ENCODE measurements at regions not wholly inside any gene's neighbourhood (a gene's known extent, or its start where the extent isn't known, plus 50 kb on each side); places are given as distances from the start of the nearest gene placed in this dataset.

- H3K9ac ChIP-seq (ENCODE audit: control insufficient read depth, extremely low read depth, insufficient read depth, low read length) = no peak overlapping the region
- H3K9me3 ChIP-seq (ENCODE audit: control insufficient read depth, low read depth, low read length) = peaks cover 4% of the 10 kb centered on the region
- H2AFZ ChIP-seq (ENCODE audit: control insufficient read depth, low read length) = no peak overlapping the region
- H3K4me3 ChIP-seq (ENCODE audit: control insufficient read depth in 2 of 3, extremely low read depth in 1 of 3, insufficient read depth in 2 of 3, low read depth in 1 of 3, low read length in 3 of 3) = no peak overlapping the region
- H3K27ac ChIP-seq (ENCODE audit: control insufficient read depth, insufficient read depth, low read length) = no peak overlapping the region
- no peaks in the 10 kb centered on the region for H3K79me2 ChIP-seq (ENCODE audit: control insufficient read depth, insufficient read depth, low read length)
- no peaks in the 10 kb centered on the region for H3K9me1 ChIP-seq (ENCODE audit: control insufficient read depth, extremely low read depth, insufficient read depth, low read length)
- no peak overlapping the region for H3K4me2 ChIP-seq (ENCODE audit: control insufficient read depth, extremely low read depth, insufficient read depth, low read depth, low read length)
- no peak for FAIRE-seq
- H3K36me3 ChIP-seq (ENCODE audit: control insufficient read depth in 2 of 2, extremely low read depth in 1 of 2, insufficient read depth in 2 of 2, low read length in 2 of 2) = no peaks in the 10 kb centered on the region
- dilution Hi-C loops (cut with MboI; ENCODE audit: extremely low pct_ligation_motif_present, low sequenced_read_pairs) = no loop called here
- H3K27me3 ChIP-seq (ENCODE audit: control insufficient read depth, extremely low read depth, insufficient read depth, low read length) = no peaks in the 10 kb centered on the region
- no peaks in the 10 kb centered on the region for H4K20me1 ChIP-seq (ENCODE audit: control insufficient read depth, extremely low read depth, insufficient read depth, low read length)
- DNase-seq (ENCODE audit: low read depth, low spot score) = no peak
- no peaks in the 10 kb centered on the region for H3K4me1 ChIP-seq (ENCODE audit: control insufficient read depth, extremely low read depth, insufficient read depth, low read length)
- TF ChIP-seq EZH2 (IDR thresholded peaks at IDR 0.05; ENCODE audit: low read length) (no peak), CTCF (optimal IDR thresholded peaks at IDR 0.05 in 1 of 3, IDR thresholded peaks at IDR 0.05 in 1 of 3, conservative IDR thresholded peaks at IDR 0.05 in 1 of 3; ENCODE audit: extremely low read depth in 1 of 3, insufficient read depth in 2 of 3, low read length in 3 of 3) (no peak)
Observed at GRCh38 chr16:6708576-6709215, 623.9 kb upstream of the RBFOX1 start.

- dilution Hi-C loops (cut with MboI; ENCODE audit: extremely low pct_ligation_motif_present, low sequenced_read_pairs) = no loop called here
- Histone ChIP-seq H3K4me3 (ENCODE audit: control insufficient read depth in 2 of 3, extremely low read depth in 1 of 3, insufficient read depth in 2 of 3, low read depth in 1 of 3, low read length in 3 of 3) (no peak overlapping the region), H3K9me3 (ENCODE audit: control insufficient read depth, low read depth, low read length) (peaks cover 5% of the 10 kb centered on the region), H3K9ac (ENCODE audit: control insufficient read depth, extremely low read depth, insufficient read depth, low read length) (no peak overlapping the region), H3K27me3 (ENCODE audit: control insufficient read depth, extremely low read depth, insufficient read depth, low read length) (no peaks in the 10 kb centered on the region), H3K4me1 (ENCODE audit: control insufficient read depth, extremely low read depth, insufficient read depth, low read length) (no peaks in the 10 kb centered on the region), H3K9me1 (ENCODE audit: control insufficient read depth, extremely low read depth, insufficient read depth, low read length) (no peaks in the 10 kb centered on the region), H3K36me3 (ENCODE audit: control insufficient read depth in 2 of 2, extremely low read depth in 1 of 2, insufficient read depth in 2 of 2, low read length in 2 of 2) (no peaks in the 10 kb centered on the region), H3K4me2 (ENCODE audit: control insufficient read depth, extremely low read depth, insufficient read depth, low read depth, low read length) (no peak overlapping the region), H4K20me1 (ENCODE audit: control insufficient read depth, extremely low read depth, insufficient read depth, low read length) (no peaks in the 10 kb centered on the region), H2AFZ (ENCODE audit: control insufficient read depth, low read length) (no peak overlapping the region), H3K79me2 (ENCODE audit: control insufficient read depth, insufficient read depth, low read length) (no peaks in the 10 kb centered on the region), H3K27ac (ENCODE audit: control insufficient read depth, insufficient read depth, low read length) (no peak overlapping the region)
- FAIRE-seq (no peak), DNase-seq (ENCODE audit: low read depth, low spot score) (no peak)
- TF ChIP-seq EZH2 (IDR thresholded peaks at IDR 0.05; ENCODE audit: low read length) (no peak), CTCF (optimal IDR thresholded peaks at IDR 0.05 in 1 of 3, IDR thresholded peaks at IDR 0.05 in 1 of 3, conservative IDR thresholded peaks at IDR 0.05 in 1 of 3; ENCODE audit: extremely low read depth in 1 of 3, insufficient read depth in 2 of 3, low read length in 3 of 3) (no peak)
Observed at GRCh38 chr16:6704306-6704930, 628.2 kb upstream of the RBFOX1 start.

All from keratinocyte (primary cell).